SK-N-SH (cell line): ENCODE measurements at regions not wholly inside any gene's neighbourhood (a gene's known extent, or its start where the extent isn't known, plus 50 kb on each side); places are given as distances from the start of the nearest gene placed in this dataset.

Experiments used
- EP300 ChIP-seq, 2 experiments: IDR thresholded peaks; 2 replicates each; pipeline versions ENCODE4 v1.4.0 to v1.6.1; 2012; ENCODE audit warnings: borderline replicate concordance in 1 of 2, low read depth in 1 of 2, low read length in 1 of 2
- FOXM1 ChIP-seq: IDR thresholded peaks from 2 replicates; pipeline ENCODE4 v1.4.0; 2012; ENCODE audit warnings: low read depth, mild to moderate bottlenecking
- MAX ChIP-seq: IDR thresholded peaks from 2 replicates; pipeline ENCODE4 v1.4.0; 2012; ENCODE audit warnings: low read depth
- NRF1 ChIP-seq: IDR thresholded peaks from 2 replicates; pipeline ENCODE4 v1.6.1; 2012; ENCODE audit warnings: low read depth, mild to moderate bottlenecking, low read length
- POLR2AphosphoS5 ChIP-seq: IDR thresholded peaks from 2 replicates; pipeline ENCODE4 v1.6.1; 2012; ENCODE audit warnings: low read depth, low read length
- REST ChIP-seq: IDR thresholded peaks from 2 replicates; pipeline ENCODE4 v1.6.1; 2012; ENCODE audit warnings: mild to moderate bottlenecking, low read depth, low read length, moderate library complexity
- RFX5 ChIP-seq: IDR thresholded peaks from 2 replicates; pipeline ENCODE4 v1.6.1; 2012; ENCODE audit warnings: mild to moderate bottlenecking, improper control_type of control experiment, low read length
- RXRA ChIP-seq: IDR thresholded peaks from 2 replicates; pipeline ENCODE4 v1.4.0; 2012; ENCODE audit warnings: low read depth, mild to moderate bottlenecking, borderline replicate concordance
- SMC3 ChIP-seq: IDR thresholded peaks from 2 replicates; pipeline ENCODE4 v1.6.1; 2012; ENCODE audit warnings: low read depth, low read length, improper control_type of control experiment
- TCF12 ChIP-seq: IDR thresholded peaks from 2 replicates; pipeline ENCODE4 v1.4.0; 2012
- TEAD4 ChIP-seq: IDR thresholded peaks from 2 replicates; pipeline ENCODE4 v1.4.0; 2012; ENCODE audit warnings: mild to moderate bottlenecking, borderline replicate concordance; ENCODE audit not compliant: insufficient read depth
- TF ChIP-seq, protein P1 (sequence below): fragments of 200-600 bp; sonication (generic); IDR thresholded peaks from 2 replicates; pipeline ENCODE4 v1.6.1; 2017; ENCODE audit warnings: antibody characterized with exemption, mild to moderate bottlenecking, moderate library complexity

GRCh38 chr11:15888556-15889345 is 467.6 kb downstream of the SOX6 start:
- TF ChIP-seq REST (no peak), FOXM1 (no peak), NRF1 (no peak), SMC3 (no peak), RFX5 (no peak), MAX (no peak), TCF12 (no peak), POLR2AphosphoS5 (no peak), TEAD4 (no peak), RXRA (no peak), EP300 (IDR thresholded peaks at IDR 0.05; ENCODE audit: borderline replicate concordance in 1 of 2, low read depth in 1 of 2, low read length in 1 of 2) (no peak)
- TF ChIP-seq, protein P1, sequence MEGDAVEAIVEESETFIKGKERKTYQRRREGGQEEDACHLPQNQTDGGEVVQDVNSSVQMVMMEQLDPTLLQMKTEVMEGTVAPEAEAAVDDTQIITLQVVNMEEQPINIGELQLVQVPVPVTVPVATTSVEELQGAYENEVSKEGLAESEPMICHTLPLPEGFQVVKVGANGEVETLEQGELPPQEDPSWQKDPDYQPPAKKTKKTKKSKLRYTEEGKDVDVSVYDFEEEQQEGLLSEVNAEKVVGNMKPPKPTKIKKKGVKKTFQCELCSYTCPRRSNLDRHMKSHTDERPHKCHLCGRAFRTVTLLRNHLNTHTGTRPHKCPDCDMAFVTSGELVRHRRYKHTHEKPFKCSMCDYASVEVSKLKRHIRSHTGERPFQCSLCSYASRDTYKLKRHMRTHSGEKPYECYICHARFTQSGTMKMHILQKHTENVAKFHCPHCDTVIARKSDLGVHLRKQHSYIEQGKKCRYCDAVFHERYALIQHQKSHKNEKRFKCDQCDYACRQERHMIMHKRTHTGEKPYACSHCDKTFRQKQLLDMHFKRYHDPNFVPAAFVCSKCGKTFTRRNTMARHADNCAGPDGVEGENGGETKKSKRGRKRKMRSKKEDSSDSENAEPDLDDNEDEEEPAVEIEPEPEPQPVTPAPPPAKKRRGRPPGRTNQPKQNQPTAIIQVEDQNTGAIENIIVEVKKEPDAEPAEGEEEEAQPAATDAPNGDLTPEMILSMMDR, result no peak
